Ishikawa (cell line): ENCODE measurements at regions not wholly inside any gene's neighbourhood (a gene's known extent, or its start where the extent isn't known, plus 50 kb on each side); places are given as distances from the start of the nearest gene placed in this dataset.

Source experiments
- CEBPB ChIP-seq: IDR thresholded peaks from 2 replicates; pipeline ENCODE4 v1.6.1; 2012
- CREB1 ChIP-seq: IDR thresholded peaks from 2 replicates; pipeline ENCODE4 v1.6.1; 2012; ENCODE audit warnings: low read depth
- EGR1 ChIP-seq: IDR thresholded peaks from 2 replicates; pipeline ENCODE4 v1.6.1; 2012
- EP300 ChIP-seq: IDR thresholded peaks from 2 replicates; pipeline ENCODE4 v1.6.1; 2012; ENCODE audit warnings: borderline replicate concordance
- FOXM1 ChIP-seq: IDR thresholded peaks from 2 replicates; pipeline ENCODE4 v1.6.1; 2012; ENCODE audit warnings: low read depth, borderline replicate concordance
- NFIC ChIP-seq: IDR thresholded peaks from 2 replicates; pipeline ENCODE4 v1.6.1; 2012
- RAD21 ChIP-seq: IDR thresholded peaks from 2 replicates; pipeline ENCODE4 v1.6.1; 2012; ENCODE audit warnings: low read depth
- TAF1 ChIP-seq: IDR thresholded peaks from 2 replicates; pipeline ENCODE4 v1.6.1; 2012; ENCODE audit warnings: low read depth, mild to moderate bottlenecking
- TCF12 ChIP-seq: IDR thresholded peaks from 2 replicates; pipeline ENCODE4 v1.6.1; 2012; ENCODE audit warnings: low read depth
- TEAD4 ChIP-seq: IDR thresholded peaks from 2 replicates; pipeline ENCODE4 v1.6.1; 2012
- YY1 ChIP-seq: IDR thresholded peaks from 2 replicates; pipeline ENCODE4 v1.6.1; 2012; ENCODE audit warnings: low read depth
- ZBTB7A ChIP-seq: IDR thresholded peaks from 2 replicates; pipeline ENCODE4 v1.6.1; 2012; ENCODE audit warnings: low read depth
- TF ChIP-seq, protein P1 (sequence below): IDR thresholded peaks from 2 replicates; pipeline ENCODE4 v1.6.1; 2012; ENCODE audit warnings: low read depth, mild to moderate bottlenecking
- TF ChIP-seq, protein P2 (sequence below): IDR thresholded peaks from 2 replicates; pipeline ENCODE4 v1.6.1; 2012
- TF ChIP-seq, protein P3 (sequence below): IDR thresholded peaks from 2 replicates; pipeline ENCODE4 v1.6.1; 2012

DNA sequence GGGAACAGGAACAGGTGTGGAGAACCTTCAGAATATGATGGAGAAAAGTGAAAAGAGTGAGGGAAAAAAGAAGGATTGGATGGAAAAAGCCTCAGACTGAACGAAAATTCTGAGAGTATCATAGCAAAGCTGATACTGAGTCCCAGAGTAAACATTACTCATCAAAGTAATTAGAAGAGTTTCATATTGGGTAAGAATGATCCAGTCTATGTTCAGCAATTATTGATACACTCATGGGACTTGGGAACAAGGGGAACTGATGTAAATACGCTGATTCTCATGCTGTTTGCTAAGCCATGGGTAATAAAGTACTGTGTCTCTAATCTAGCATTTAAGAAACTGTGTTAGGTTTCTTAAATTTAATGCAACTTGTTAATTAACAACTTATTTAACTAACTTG, 219.9 kb upstream of the NOL4 start:
- TF ChIP-seq, protein P1, sequence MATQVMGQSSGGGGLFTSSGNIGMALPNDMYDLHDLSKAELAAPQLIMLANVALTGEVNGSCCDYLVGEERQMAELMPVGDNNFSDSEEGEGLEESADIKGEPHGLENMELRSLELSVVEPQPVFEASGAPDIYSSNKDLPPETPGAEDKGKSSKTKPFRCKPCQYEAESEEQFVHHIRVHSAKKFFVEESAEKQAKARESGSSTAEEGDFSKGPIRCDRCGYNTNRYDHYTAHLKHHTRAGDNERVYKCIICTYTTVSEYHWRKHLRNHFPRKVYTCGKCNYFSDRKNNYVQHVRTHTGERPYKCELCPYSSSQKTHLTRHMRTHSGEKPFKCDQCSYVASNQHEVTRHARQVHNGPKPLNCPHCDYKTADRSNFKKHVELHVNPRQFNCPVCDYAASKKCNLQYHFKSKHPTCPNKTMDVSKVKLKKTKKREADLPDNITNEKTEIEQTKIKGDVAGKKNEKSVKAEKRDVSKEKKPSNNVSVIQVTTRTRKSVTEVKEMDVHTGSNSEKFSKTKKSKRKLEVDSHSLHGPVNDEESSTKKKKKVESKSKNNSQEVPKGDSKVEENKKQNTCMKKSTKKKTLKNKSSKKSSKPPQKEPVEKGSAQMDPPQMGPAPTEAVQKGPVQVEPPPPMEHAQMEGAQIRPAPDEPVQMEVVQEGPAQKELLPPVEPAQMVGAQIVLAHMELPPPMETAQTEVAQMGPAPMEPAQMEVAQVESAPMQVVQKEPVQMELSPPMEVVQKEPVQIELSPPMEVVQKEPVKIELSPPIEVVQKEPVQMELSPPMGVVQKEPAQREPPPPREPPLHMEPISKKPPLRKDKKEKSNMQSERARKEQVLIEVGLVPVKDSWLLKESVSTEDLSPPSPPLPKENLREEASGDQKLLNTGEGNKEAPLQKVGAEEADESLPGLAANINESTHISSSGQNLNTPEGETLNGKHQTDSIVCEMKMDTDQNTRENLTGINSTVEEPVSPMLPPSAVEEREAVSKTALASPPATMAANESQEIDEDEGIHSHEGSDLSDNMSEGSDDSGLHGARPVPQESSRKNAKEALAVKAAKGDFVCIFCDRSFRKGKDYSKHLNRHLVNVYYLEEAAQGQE: no peak
- TF ChIP-seq YY1: no peak
- TF ChIP-seq TEAD4: no peak
- TF ChIP-seq ZBTB7A: no peak
- TF ChIP-seq CREB1: no peak
- TF ChIP-seq, protein P2, sequence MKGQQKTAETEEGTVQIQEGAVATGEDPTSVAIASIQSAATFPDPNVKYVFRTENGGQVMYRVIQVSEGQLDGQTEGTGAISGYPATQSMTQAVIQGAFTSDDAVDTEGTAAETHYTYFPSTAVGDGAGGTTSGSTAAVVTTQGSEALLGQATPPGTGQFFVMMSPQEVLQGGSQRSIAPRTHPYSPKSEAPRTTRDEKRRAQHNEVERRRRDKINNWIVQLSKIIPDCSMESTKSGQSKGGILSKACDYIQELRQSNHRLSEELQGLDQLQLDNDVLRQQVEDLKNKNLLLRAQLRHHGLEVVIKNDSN: no peak
- TF ChIP-seq CEBPB: no peak
- no peak for TF ChIP-seq TCF12
- no peak for TF ChIP-seq FOXM1
- no peak for TF ChIP-seq EGR1
- no peak for TF ChIP-seq NFIC
- no peak for TF ChIP-seq RAD21

- TF ChIP-seq FOXM1: no peak
- TF ChIP-seq NFIC: no peak
- no peak for TF ChIP-seq TAF1
- TF ChIP-seq TCF12: no peak
- TF ChIP-seq EP300: no peak
- no peak for TF ChIP-seq TEAD4
- TF ChIP-seq, protein P3, sequence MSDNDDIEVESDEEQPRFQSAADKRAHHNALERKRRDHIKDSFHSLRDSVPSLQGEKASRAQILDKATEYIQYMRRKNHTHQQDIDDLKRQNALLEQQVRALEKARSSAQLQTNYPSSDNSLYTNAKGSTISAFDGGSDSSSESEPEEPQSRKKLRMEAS: no peak
- TF ChIP-seq CREB1: no peak
- TF ChIP-seq, protein P1: no peak
- TF ChIP-seq ZBTB7A: no peak
- no peak for TF ChIP-seq YY1
- no peak for TF ChIP-seq CEBPB
- TF ChIP-seq, protein P2: no peak
- no peak for TF ChIP-seq RAD21
- no peak for TF ChIP-seq EGR1
These were observed 223.9 kb upstream of the NOL4 start for GRCh38 chr18:34448662-34449061.

- TF ChIP-seq FOXM1: no peak
- TF ChIP-seq, protein P2: no peak
- TF ChIP-seq TCF12: no peak
- TF ChIP-seq CREB1: no peak
- no peak for TF ChIP-seq NFIC
- no peak for TF ChIP-seq TEAD4
- TF ChIP-seq TAF1: no peak
- TF ChIP-seq EGR1: no peak
- TF ChIP-seq, protein P1: no peak
- no peak for TF ChIP-seq CEBPB
- TF ChIP-seq EP300: no peak
- no peak for TF ChIP-seq YY1
- no peak for TF ChIP-seq ZBTB7A
- TF ChIP-seq RAD21: no peak
These were observed 233.0 kb upstream of the NOL4 start for GRCh38 chr18:34457761-34458160.

DNA sequence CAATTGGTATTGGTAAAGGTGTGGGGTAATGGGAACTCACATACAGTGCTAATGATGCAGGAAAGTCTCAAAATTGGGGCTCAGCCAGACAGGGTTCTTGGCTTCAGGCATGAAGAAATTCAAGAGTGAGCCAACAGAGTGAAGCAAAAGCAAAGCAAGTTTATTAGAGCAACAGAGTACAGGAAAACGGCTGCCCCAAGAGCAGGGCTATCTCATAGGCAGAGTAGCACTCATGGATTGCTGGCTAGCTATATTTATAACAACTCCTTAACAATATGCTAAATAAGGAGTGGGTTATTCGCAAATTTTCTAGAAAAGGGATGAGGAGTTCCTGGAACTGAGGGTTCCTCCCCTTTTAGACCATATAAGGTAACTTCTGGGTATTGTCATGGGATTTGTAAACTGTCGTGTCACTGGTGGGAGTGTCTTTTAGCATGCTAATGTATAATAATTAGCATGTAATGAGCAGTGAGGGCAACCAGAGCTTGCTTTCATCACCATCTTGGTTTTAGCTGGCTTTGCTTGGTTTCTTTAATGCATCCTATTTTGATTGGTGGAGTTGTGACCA, 233.8 kb upstream of the NOL4 start:
- TF ChIP-seq, protein P3: no peak
- TF ChIP-seq EGR1: no peak
- no peak for TF ChIP-seq CREB1
- TF ChIP-seq NFIC: no peak
- no peak for TF ChIP-seq TCF12
- TF ChIP-seq, protein P2: no peak
- TF ChIP-seq CEBPB: no peak
- no peak for TF ChIP-seq ZBTB7A
- TF ChIP-seq TEAD4: no peak
- no peak for TF ChIP-seq RAD21
- TF ChIP-seq, protein P1: no peak
- TF ChIP-seq EP300: no peak
